ENCODE measurements at regions not wholly inside any gene's neighbourhood (a gene's known extent, or its start where the extent isn't known, plus 50 kb on each side); places are given as distances from the start of the nearest gene placed in this dataset.

- TF ChIP-seq POLR2AphosphoS5 (IDR thresholded peaks at IDR 0.05) = no peak
- no peak for TF ChIP-seq CTCF (IDR thresholded peaks at IDR 0.05 in 8 of 11, conservative IDR thresholded peaks at IDR 0.05 in 3 of 11)
Measured at GRCh38 chr4:10315638-10316037, 141.6 kb downstream of the ZNF518B start.

Data from spleen (tissue), 7 donors.